ENCODE measurements at regions not wholly inside any gene's neighbourhood (a gene's known extent, or its start where the extent isn't known, plus 50 kb on each side); places are given as distances from the start of the nearest gene placed in this dataset.

GRCh38 chr9:109549386-109549785 lies 51.3 kb upstream of the PTPN3 start:
- DNase-seq (ENCODE audit: low read depth): no peak

GRCh38 chr9:109551651-109552050 lies 53.5 kb upstream of the PTPN3 start:
- no peak for DNase-seq (ENCODE audit: low read depth)

GRCh38 chr9:109555215-109555614 lies 57.1 kb upstream of the PTPN3 start:
- no peak for DNase-seq (ENCODE audit: low read depth)

GRCh38 chr9:109556061-109556460 lies 58.0 kb upstream of the PTPN3 start:
- no peak for DNase-seq (ENCODE audit: low read depth)

GRCh38 chr9:109556786-109557185 lies 58.7 kb upstream of the PTPN3 start:
- no peak for DNase-seq (ENCODE audit: low read depth)

- no peak for DNase-seq (ENCODE audit: low read depth)
These were observed 59.4 kb upstream of the PTPN3 start for GRCh38 chr9:109557481-109557880.

- DNase-seq (ENCODE audit: low read depth): no peak
These were observed 60.6 kb upstream of the PTPN3 start for GRCh38 chr9:109558718-109559151.

- no peak for DNase-seq (ENCODE audit: low read depth)
These were observed 62.5 kb upstream of the PTPN3 start for GRCh38 chr9:109560470-109561132.

GRCh38 chr9:109561137-109561536 lies 63.0 kb upstream of the PTPN3 start:
- no peak for DNase-seq (ENCODE audit: low read depth)

- DNase-seq (ENCODE audit: low read depth): no peak
These were observed 70.0 kb upstream of the PTPN3 start for GRCh38 chr9:109568089-109568488.

GRCh38 chr9:109568568-109569210 lies 70.6 kb upstream of the PTPN3 start:
- no peak for DNase-seq (ENCODE audit: low read depth)

GRCh38 chr9:109574061-109574882 lies 76.2 kb upstream of the PTPN3 start:
- DNase-seq (ENCODE audit: low read depth): peak; percentile 77

- no peak for DNase-seq (ENCODE audit: low read depth)
These were observed 78.7 kb upstream of the PTPN3 start for GRCh38 chr9:109576762-109577161.

- no peak for DNase-seq (ENCODE audit: low read depth)
These were observed 81.3 kb upstream of the PTPN3 start for GRCh38 chr9:109579191-109579948.

GRCh38 chr9:109582386-109582785 lies 84.3 kb upstream of the PTPN3 start:
- DNase-seq (ENCODE audit: low read depth): no peak

GRCh38 chr9:109584205-109584604 lies 86.1 kb upstream of the PTPN3 start:
- DNase-seq (ENCODE audit: low read depth): no peak

GRCh38 chr9:109585796-109586195 lies 87.7 kb upstream of the PTPN3 start:
- DNase-seq (ENCODE audit: low read depth): no peak

GRCh38 chr9:109586993-109587392 lies 88.9 kb upstream of the PTPN3 start:
- DNase-seq (ENCODE audit: low read depth): no peak

- DNase-seq (ENCODE audit: low read depth): no peak
These were observed 90.3 kb upstream of the PTPN3 start for GRCh38 chr9:109588415-109588814.

- no peak for DNase-seq (ENCODE audit: low read depth)
These were observed 92.9 kb upstream of the PTPN3 start for GRCh38 chr9:109590966-109591365.

GRCh38 chr9:109591691-109592090 lies 93.6 kb upstream of the PTPN3 start:
- DNase-seq (ENCODE audit: low read depth): no peak

GRCh38 chr9:109593612-109594011 lies 95.5 kb upstream of the PTPN3 start:
- no peak for DNase-seq (ENCODE audit: low read depth)

Data from ELR (cell line).